HG02981 (cell line): ENCODE measurements at regions not wholly inside any gene's neighbourhood (a gene's known extent, or its start where the extent isn't known, plus 50 kb on each side); places are given as distances from the start of the nearest gene placed in this dataset.
"Not testable (repeated sequence)": the region's sequence is repeated elsewhere in the genome, so short reads cannot be mapped to it uniquely, and the experiment has no call there.

ENCODE experiments used
- ATAC-seq: cut with Tn5 transposase; IDR thresholded peaks from one replicate; pipeline ENCODE4 v1.9.1; 2021; ENCODE audit warnings: mild to moderate bottlenecking, moderate library complexity; ENCODE audit not compliant: unreplicated experiment

- no peak for ATAC-seq
Measured at GRCh38 chr2:184993746-184994145, 395.4 kb downstream of the ZNF804A start.

- no peak for ATAC-seq
Measured at GRCh38 chr2:185006481-185006880, 408.2 kb downstream of the ZNF804A start.

- ATAC-seq: no peak
Measured at GRCh38 chr2:185012643-185013042, 414.3 kb downstream of the ZNF804A start.

- no peak for ATAC-seq
Measured at GRCh38 chr2:185014076-185014475, 415.7 kb downstream of the ZNF804A start.

- not testable (repeated sequence) for ATAC-seq
Measured at GRCh38 chr2:185025891-185026290, 427.6 kb downstream of the ZNF804A start.

DNA sequence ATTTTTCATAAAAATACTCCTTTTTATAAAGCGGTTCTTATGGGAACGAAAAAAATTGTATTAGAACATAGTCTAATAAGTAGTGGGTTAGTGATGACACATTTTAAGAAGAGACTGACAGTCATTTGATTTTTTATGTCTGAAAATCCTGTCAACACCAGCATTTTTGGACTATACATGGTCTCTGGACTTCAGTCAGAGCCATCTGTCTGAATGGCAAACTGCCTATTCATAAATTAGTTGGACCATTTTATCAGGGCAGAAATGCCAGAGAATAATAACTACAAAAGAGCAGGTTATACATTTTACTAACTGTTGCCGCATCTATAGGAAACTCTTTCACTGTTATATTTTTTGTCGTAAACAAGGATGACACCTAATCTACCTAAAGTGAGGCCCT, 437.6 kb downstream of the ZNF804A start:
- no peak for ATAC-seq

- ATAC-seq: no peak
Measured at GRCh38 chr2:185044323-185044874, 446.1 kb downstream of the ZNF804A start.

DNA sequence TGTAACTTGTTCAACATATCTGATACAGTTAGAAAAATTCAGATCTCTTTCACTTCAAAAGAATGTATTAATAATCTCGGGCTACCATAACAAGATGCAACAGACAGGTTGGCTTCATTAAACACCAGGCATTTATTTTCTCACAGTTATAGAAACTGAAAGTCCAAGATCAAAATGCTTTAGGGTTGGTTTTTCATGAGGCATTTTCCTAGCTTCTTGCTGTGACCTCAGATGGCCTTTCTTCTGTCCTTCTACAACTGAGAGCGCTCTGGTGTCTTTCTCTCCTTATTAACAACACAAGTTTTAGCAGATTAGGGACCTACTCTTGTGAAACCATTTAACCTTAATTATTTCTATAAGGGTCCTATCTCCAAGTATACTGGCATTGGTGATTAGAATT, 452.5 kb downstream of the ZNF804A start:
- ATAC-seq: no peak

GRCh38 chr2:185063761-185064160, 465.4 kb downstream of the ZNF804A start:
- no peak for ATAC-seq

GRCh38 chr2:185066128-185066527, 467.8 kb downstream of the ZNF804A start:
- no peak for ATAC-seq

DNA sequence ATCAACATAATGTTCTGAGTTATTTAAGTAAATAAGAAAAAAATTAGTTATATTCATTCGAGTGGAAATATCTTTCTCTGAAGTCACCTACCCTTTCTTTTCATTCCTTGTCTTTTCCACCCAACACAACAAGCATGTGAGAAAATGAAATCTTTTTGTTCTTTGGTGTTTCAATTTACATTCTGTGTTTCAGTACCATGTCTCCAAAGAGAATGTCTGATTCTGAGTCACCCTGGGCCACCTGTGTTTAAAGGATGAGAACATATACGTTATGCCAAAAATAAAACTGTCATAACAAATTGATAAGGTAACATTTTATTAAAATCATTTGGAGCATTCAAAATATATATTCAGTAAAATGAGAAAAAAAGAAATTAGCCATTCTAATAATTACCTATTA, 470.8 kb downstream of the ZNF804A start:
- no peak for ATAC-seq

DNA sequence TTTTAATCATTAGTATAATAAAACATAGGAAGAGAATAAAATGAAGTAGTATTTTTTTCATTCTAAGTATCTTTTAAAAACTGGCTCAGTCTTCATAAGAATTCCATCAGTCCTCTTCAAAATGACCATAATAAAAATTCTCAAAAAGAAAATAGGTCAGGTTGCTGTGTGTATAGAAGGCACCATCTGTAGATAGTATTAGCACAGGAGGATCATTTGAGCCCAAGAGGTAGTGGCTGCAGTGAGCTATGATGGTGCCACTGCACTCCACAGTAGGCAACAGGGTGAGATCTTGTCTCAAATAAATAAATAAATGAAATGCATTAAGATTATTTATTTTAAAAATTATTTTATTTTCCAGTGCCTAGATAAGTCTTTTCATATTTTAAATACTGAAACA, 475.8 kb downstream of the ZNF804A start:
- no peak for ATAC-seq

DNA sequence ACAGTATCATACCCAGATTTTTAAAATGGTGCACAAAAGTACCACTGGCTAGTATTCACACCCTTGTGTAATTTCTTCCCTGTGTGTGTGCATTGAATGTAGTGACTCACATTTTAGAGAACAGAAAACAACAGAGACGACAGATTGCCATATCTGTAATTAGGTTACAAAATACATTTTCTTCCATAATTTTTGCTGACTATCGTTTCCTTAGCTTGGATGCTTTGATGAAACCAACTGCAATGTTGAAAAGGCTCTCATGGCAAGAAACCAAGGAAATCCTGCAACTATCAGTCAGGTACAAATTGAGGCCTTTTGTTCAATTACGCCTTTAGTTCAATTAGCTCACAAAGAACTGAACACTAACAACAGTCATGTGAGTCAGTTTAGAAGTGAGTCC, 484.4 kb downstream of the ZNF804A start:
- ATAC-seq: no peak

- no peak for ATAC-seq
Measured at GRCh38 chr2:185108588-185108987, 510.3 kb downstream of the ZNF804A start.

DNA sequence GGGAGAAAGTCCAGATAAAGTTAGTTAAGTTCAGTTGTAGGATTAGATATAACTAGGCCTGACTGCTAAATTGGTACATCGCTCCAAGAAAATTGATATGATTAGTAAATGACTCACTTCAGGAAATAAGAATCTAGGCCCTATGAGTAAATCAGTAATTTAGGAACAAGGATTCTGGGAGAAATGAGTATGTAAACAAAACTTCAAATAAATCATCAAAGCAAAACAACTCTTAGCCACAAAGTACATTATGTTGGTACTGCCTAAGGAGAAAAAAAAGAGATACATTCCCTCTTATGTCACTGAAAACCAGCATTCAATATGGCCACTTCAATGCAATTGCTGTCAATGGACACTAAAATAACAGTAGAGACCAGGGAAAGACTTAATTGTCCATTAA, 529.1 kb downstream of the ZNF804A start:
- no peak for ATAC-seq

GRCh38 chr2:185128346-185128745, 530.0 kb downstream of the ZNF804A start:
- ATAC-seq: no peak

- ATAC-seq: no peak
Measured at GRCh38 chr2:185128996-185129395, 530.7 kb downstream of the ZNF804A start.

DNA sequence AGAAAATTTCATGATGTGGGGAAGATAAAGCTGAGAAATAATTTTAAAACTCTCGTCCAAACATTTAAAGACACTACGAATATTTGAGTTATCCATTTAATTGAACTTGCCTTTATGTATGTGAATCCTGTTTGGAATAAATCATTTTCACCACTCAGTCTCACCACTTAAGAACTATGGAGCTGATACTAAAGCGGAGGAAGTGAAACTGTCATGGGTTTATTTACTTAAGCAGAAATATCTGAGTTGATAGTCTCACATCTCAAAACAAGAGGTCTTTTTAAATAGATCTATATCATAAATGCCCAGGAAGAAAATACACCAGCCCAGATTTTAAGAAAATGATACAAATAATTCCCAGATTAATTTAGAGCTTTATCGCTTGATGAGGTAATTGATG, 532.4 kb downstream of the ZNF804A start:
- ATAC-seq: no peak

DNA sequence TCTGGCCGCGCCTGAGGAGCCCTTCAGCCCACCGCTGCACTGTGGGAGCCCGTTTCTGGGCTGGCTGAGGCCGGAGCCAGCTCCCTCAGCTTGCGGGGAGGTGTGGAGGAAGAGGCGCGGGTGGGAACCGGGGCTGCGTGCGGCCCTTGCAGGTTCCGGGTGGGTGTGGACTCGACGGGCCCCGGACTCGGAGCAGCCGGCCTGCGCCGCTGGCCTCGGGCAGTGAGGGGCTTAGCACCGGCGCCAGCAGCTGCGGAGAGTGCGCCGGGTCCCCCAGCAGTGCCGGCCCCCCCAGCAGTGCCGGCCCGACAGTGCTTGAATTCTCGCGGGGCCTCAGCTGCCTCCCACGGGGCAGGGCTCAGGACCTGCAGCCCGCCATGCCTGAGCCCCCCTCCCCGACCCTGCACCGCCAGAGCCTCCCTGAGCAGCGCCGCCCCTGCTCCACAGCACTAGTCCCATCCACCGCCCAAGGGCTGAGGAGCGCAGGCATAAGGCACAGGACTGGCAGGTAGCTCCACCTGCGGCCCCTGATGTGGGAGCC, 534.2 kb downstream of the ZNF804A start:
- no peak for ATAC-seq

DNA sequence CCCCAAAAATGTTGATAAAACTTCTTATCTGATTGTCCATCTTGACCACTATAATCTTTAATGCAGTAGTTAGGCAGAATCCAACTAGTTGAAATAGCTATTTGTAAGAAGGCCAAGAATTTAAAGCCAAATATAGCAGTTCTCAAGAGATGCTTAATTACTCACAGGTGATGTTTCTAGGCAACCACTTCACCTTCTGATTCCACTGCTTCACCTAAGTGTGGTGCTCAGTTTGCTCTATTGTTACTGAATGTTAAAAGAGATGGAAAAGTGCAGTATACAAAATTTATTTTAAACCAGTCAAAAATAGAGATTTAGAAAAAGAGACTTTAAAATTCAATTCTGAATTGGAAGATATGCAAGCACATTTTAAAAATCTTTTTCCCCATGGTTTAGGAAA, 539.4 kb downstream of the ZNF804A start:
- ATAC-seq: no peak

DNA sequence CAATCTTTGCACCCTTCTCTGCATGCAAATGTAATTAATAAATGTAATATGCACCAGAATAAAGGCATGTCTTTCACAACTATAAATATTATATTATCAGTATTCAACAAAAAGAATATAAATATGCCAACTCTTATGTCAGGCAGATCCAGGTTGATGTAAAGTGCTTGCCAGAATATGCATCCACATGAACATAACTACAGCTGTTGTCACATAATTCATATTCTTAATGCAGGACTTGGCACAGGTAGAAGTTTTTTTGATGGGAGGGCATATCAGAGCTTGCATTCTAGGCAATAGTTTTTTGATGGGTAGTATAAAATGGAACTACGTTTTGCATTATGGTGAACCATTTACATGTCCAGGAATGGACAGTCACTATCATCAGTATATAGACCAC, 544.3 kb downstream of the ZNF804A start:
- no peak for ATAC-seq

DNA sequence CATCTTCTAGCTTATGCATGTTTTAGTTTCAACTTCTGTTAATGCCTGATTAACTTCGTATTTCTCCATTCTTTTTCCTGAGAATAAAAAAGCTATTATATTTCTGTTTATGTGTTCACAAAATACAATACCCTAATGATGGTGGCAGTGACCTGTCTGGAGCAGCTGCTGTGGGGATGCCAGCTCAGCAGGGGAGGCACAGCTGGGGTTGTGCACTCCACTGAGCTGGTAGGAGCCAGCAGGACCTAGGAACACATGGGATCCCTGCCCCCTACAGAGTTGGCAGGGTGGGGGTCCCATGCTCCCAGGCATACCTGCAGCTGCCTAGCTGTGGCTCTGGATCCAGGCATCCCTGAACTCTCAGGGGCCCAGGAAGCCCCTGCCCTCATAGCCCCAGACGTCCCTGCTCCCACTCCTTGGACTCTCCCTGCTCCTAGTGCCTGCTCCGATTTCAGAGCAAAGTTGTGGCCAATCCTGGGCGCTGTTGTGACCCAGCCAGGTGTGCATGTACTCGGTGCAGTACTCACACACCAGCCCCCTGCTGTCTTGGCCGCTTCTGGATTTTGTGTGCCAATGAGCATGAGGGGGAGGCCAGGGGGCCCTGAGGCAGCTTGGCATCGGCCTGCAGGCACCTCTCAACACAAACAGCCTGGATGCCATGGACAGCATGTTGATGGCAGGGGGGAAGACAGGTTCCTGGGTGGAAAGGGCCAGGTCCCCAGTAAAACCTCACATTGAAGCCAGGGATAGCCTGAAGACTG, 546.0 kb downstream of the ZNF804A start:
- no peak for ATAC-seq
